ENCODE measurements at regions not wholly inside any gene's neighbourhood (a gene's known extent, or its start where the extent isn't known, plus 50 kb on each side); places are given as distances from the start of the nearest gene placed in this dataset.

DNA sequence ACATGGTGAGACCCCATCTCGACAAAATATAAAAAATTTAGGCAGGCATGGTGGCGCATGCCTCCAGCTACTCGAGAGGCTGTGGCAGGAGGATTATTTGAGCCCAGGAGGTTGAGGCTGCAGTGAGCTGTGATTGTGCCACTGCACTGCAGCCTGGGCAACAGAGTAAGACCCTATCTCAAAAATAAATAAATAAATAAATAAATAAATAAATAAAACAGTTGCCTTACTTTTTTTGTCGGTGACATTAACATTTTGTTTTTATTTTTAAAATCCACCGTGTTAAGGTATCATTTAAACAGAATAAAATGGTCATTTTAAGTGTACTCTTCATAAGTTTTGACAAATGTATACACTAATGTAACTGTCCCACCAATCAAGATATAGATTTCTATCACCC lies 57.0 kb downstream of the RASL11A start:
- Histone ChIP-seq H3K9ac (ENCODE audit: low read depth, low read length) (no peak overlapping the region), H3K27me3 (ENCODE audit: control insufficient read depth, insufficient read depth, low read length) (no peaks in the 10 kb centered on the region), H3K27ac (ENCODE audit: low read depth, low read length) (no peak overlapping the region), H3K36me3 (ENCODE audit: control insufficient read depth, insufficient read depth, low read length) (no peaks in the 10 kb centered on the region), H3K4me3 (ENCODE audit: low read depth, low read length) (no peak overlapping the region), H3K9me3 (ENCODE audit: control insufficient read depth, insufficient read depth, low read length) (no peaks in the 10 kb centered on the region), H3K4me1 (ENCODE audit: control insufficient read depth, insufficient read depth, low read length) (no peaks in the 10 kb centered on the region)

DNA sequence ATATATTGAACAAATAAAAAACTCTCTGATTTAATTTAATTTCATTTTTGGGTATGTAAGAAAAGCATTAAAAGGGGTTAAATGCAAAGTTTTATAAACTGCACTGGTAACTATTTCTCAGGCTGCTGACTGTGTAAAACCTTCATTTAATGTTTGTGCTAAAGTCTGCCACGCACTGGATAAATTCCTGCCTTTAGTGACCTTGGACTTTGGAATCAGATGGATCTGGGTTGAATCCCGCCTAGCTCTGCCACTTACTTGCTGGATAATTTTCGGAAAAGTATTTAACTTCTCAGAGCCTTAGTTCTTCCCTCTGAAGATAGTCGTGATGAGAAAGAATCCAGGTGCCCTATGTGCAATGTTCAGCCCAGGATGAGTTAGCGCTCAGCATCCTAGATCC lies 58.6 kb downstream of the RASL11A start:
- H3K27ac ChIP-seq (ENCODE audit: low read depth, low read length) = no peak overlapping the region
- H3K9ac ChIP-seq (ENCODE audit: low read depth, low read length) = no peak overlapping the region
- no peaks in the 10 kb centered on the region for H3K36me3 ChIP-seq (ENCODE audit: control insufficient read depth, insufficient read depth, low read length)
- H3K4me1 ChIP-seq (ENCODE audit: control insufficient read depth, insufficient read depth, low read length) = no peaks in the 10 kb centered on the region
- no peaks in the 10 kb centered on the region for H3K9me3 ChIP-seq (ENCODE audit: control insufficient read depth, insufficient read depth, low read length)
- H3K27me3 ChIP-seq (ENCODE audit: control insufficient read depth, insufficient read depth, low read length) = no peaks in the 10 kb centered on the region
- H3K4me3 ChIP-seq (ENCODE audit: low read depth, low read length) = no peak overlapping the region

DNA sequence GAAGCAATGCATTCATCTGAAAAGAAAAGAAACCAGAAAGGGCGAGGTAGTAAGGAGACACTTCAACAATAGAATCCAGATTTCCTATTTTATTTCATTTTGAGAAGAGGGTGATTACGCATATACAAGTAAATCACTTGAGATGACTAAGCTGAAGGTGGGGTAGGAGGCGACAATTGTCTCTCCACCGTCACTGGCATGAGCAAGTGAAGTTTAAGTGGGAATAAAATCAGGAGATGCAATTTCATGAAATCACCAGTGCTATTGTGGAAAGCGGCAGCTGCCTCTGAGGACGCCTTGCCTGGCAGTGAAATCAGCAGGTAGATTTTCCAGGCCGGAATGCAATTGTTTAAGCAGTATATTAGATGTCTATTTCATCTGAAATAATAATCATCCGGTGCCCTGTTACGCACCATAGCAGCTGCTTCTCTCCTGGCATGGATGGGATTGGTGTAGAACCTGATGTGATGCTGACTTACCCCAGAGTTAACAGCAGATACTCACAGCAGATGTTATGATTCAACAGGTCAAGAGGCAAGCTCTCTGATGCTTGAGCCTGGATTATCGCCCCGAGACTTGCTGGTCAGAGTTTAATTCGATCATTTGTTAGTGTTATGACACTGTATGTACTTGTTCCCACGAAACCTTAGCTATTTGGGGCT lies 64.3 kb downstream of the RASL11A start:
- H3K4me1 ChIP-seq (ENCODE audit: control insufficient read depth, insufficient read depth, low read length) = peaks cover 10% of the 10 kb centered on the region; the same call in 1 of the 2 replicates
- H3K36me3 ChIP-seq (ENCODE audit: control insufficient read depth, insufficient read depth, low read length) = no peaks in the 10 kb centered on the region
- no peak overlapping the region for H3K27ac ChIP-seq (ENCODE audit: low read depth, low read length)
- no peaks in the 10 kb centered on the region for H3K9me3 ChIP-seq (ENCODE audit: control insufficient read depth, insufficient read depth, low read length)
- no peak overlapping the region for H3K4me3 ChIP-seq (ENCODE audit: low read depth, low read length)
- H3K27me3 ChIP-seq (ENCODE audit: control insufficient read depth, insufficient read depth, low read length) = no peaks in the 10 kb centered on the region
- no peak overlapping the region for H3K9ac ChIP-seq (ENCODE audit: low read depth, low read length)

DNA sequence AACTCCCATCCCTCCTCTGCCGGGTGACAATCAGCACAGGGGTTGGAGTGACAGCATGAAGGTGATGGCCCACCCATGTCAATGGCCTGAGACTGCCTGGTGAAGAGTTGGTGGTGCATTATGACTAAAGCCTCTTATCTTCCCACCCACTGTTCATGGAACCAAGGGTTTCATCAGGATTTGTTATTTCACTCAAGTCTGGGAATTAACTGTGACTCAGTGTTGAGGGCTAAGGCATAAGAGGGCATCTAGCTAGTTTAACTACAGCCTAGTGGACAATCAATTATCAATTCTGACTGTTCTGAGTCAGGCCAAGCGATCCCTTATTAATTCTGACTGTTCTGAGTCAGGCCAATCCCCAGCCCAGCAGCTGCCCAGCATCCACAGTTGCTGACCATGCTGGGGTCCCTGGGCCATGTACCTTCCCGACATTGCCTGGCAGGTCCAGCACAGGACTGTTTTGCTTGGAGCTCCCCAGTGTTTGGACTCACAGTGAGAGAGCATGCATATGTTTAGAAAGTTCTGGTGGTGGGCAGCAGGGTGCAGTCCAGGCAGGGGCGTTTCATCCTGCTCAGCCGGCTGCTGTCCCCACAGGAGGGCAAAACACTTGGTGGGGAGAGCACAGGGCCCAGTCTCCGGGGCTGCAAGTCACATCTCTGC lies 65.5 kb downstream of the RASL11A start:
- H3K36me3 ChIP-seq (ENCODE audit: control insufficient read depth, insufficient read depth, low read length) = no peaks in the 10 kb centered on the region
- H3K9me3 ChIP-seq (ENCODE audit: control insufficient read depth, insufficient read depth, low read length) = no peaks in the 10 kb centered on the region
- peaks cover 10% of the 10 kb centered on the region; the same call in 1 of the 2 replicates for H3K4me1 ChIP-seq (ENCODE audit: control insufficient read depth, insufficient read depth, low read length)
- no peak overlapping the region for H3K4me3 ChIP-seq (ENCODE audit: low read depth, low read length)
- H3K9ac ChIP-seq (ENCODE audit: low read depth, low read length) = no peak overlapping the region
- no peaks in the 10 kb centered on the region for H3K27me3 ChIP-seq (ENCODE audit: control insufficient read depth, insufficient read depth, low read length)
- no peak overlapping the region for H3K27ac ChIP-seq (ENCODE audit: low read depth, low read length)

DNA sequence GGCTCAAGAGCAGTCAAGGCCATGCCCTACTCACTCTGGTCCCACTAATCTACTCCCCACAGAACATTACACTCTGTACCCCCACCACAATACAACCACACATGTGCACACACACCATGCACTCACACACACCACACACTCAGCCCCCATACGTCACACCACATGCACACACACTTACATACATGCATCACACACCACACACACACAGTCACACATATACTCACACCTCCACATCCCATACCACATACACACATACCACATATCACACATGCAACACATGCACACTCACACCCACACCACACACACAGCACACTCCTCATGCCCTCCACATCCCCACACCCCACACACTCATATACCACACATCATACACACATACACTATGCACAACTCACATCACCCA lies 67.6 kb downstream of the RASL11A start:
- no peak overlapping the region for H3K9ac ChIP-seq (ENCODE audit: low read depth, low read length)
- H3K27ac ChIP-seq (ENCODE audit: low read depth, low read length) = no peak overlapping the region
- no peak overlapping the region for H3K4me3 ChIP-seq (ENCODE audit: low read depth, low read length)
- H3K4me1 ChIP-seq (ENCODE audit: control insufficient read depth, insufficient read depth, low read length) = peaks cover 10% of the 10 kb centered on the region; the same call in 1 of the 2 replicates
- H3K27me3 ChIP-seq (ENCODE audit: control insufficient read depth, insufficient read depth, low read length) = no peaks in the 10 kb centered on the region
- no peaks in the 10 kb centered on the region for H3K9me3 ChIP-seq (ENCODE audit: control insufficient read depth, insufficient read depth, low read length)
- no peaks in the 10 kb centered on the region for H3K36me3 ChIP-seq (ENCODE audit: control insufficient read depth, insufficient read depth, low read length)

DNA sequence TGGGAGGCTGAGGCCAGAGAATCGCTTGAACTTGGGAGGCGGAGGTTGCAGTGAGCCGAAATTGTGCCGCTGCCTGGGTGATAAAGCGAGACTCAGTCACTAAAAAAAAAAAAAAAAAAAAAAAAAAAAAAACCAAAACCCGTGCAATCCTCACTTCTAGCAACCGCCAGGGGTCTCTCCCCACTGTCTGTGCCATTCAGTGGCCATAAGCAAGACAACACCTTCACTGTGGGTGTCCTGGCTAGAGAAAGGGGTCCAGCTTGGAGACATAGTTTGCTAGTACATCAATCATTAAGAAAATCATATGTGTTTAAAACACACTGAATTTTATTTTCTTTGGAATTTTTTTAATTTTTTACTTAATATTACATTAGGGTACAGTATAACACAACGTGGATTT lies 68.2 kb downstream of the RASL11A start:
- Histone ChIP-seq H3K4me1 (ENCODE audit: control insufficient read depth, insufficient read depth, low read length) (peaks cover 10% of the 10 kb centered on the region; the same call in 1 of the 2 replicates), H3K36me3 (ENCODE audit: control insufficient read depth, insufficient read depth, low read length) (no peaks in the 10 kb centered on the region), H3K27me3 (ENCODE audit: control insufficient read depth, insufficient read depth, low read length) (no peaks in the 10 kb centered on the region), H3K9me3 (ENCODE audit: control insufficient read depth, insufficient read depth, low read length) (no peaks in the 10 kb centered on the region), H3K4me3 (ENCODE audit: low read depth, low read length) (no peak overlapping the region), H3K9ac (ENCODE audit: low read depth, low read length) (no peak overlapping the region), H3K27ac (ENCODE audit: low read depth, low read length) (no peak overlapping the region)

DNA sequence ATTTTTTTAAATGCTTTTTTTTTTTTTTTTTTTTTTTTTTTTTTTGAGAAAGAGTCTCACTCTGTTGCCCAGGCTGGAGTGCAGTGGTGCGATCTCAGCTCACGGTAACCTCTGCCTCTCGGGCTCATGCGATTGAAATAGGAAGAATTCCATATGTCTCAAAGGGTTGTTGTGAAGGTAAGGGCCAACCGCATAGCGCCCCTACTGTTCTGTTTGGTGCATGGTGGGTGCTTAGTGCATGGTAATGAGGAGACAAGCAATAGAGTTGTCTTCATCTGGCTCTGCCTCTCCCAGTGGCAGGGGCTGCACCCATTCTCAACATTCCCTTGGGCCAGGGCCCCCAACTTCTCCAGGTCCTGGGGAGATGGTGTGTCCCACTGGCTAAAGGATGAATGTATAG lies 68.7 kb downstream of the RASL11A start:
- Histone ChIP-seq H3K9me3 (ENCODE audit: control insufficient read depth, insufficient read depth, low read length) (no peaks in the 10 kb centered on the region), H3K36me3 (ENCODE audit: control insufficient read depth, insufficient read depth, low read length) (no peaks in the 10 kb centered on the region), H3K9ac (ENCODE audit: low read depth, low read length) (no peak overlapping the region), H3K4me3 (ENCODE audit: low read depth, low read length) (no peak overlapping the region), H3K27me3 (ENCODE audit: control insufficient read depth, insufficient read depth, low read length) (no peaks in the 10 kb centered on the region), H3K4me1 (ENCODE audit: control insufficient read depth, insufficient read depth, low read length) (peaks cover 10% of the 10 kb centered on the region; the same call in 1 of the 2 replicates), H3K27ac (ENCODE audit: low read depth, low read length) (no peak overlapping the region)

DNA sequence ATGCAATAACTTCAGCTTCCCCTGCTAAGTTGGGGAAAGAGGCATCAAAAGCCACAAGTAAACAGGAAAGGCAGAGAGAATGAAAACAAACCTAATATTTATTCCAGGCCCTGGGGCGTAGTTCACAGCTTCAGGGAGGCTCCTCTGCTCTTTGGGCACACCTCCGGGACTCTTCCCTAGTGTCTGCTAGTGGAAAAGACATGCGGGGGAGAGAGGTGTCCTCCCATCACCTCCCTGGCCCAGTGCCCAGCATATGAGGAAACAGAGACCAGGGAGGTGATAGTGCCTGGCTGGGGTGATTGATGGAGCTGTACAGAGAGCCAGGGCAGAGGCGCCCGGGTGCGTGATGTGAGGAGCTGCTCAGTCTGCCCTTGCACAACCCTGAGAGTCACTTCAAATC lies 71.0 kb downstream of the RASL11A start:
- H3K36me3 ChIP-seq (ENCODE audit: control insufficient read depth, insufficient read depth, low read length) = no peaks in the 10 kb centered on the region

DNA sequence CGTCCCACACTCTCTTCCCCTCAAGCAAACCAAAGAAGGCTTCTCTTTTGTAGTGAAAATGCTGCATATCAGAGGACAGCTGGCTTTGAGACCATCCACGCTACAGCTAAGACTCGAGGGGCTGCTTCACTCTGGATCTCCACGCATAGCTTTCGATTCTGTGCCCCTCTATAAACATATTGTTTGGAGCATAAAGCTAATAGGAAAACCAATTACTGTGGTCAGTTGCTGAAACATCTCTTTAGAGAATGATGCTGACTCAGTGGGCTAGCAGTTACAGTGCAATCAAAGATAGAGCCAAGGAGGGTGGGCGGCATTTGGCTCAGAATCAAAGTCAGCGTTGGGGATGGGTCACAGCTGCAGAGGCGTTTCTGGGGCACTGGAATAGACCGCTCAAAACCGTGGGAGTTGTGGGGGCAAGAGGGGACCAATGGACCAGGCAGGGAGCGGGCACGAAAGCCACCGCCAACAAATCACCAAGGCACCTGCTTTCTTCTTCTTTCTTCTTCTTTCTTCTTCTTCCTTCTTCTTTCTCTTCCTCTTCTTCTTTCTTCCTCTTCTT lies 76.7 kb downstream of the RASL11A start:
- H3K4me3 ChIP-seq (ENCODE audit: low read depth, low read length) = no peak overlapping the region
- no peaks in the 10 kb centered on the region for H3K36me3 ChIP-seq (ENCODE audit: control insufficient read depth, insufficient read depth, low read length)
- H3K9ac ChIP-seq (ENCODE audit: low read depth, low read length) = no peak overlapping the region
- H3K4me1 ChIP-seq (ENCODE audit: control insufficient read depth, insufficient read depth, low read length) = no peaks in the 10 kb centered on the region
- no peak overlapping the region for H3K27ac ChIP-seq (ENCODE audit: low read depth, low read length)
- H3K27me3 ChIP-seq (ENCODE audit: control insufficient read depth, insufficient read depth, low read length) = no peaks in the 10 kb centered on the region
- no peaks in the 10 kb centered on the region for H3K9me3 ChIP-seq (ENCODE audit: control insufficient read depth, insufficient read depth, low read length)

More for the DNA sequence above, 71.0 kb downstream of the RASL11A start:
- Histone ChIP-seq H3K4me1 (ENCODE audit: control insufficient read depth, insufficient read depth, low read length) (peaks cover 3% of the 10 kb centered on the region; the same call in 1 of the 2 replicates), H3K9ac (ENCODE audit: low read depth, low read length) (no peak overlapping the region), H3K27me3 (ENCODE audit: control insufficient read depth, insufficient read depth, low read length) (no peaks in the 10 kb centered on the region), H3K4me3 (ENCODE audit: low read depth, low read length) (no peak overlapping the region), H3K27ac (ENCODE audit: low read depth, low read length) (no peak overlapping the region), H3K9me3 (ENCODE audit: control insufficient read depth, insufficient read depth, low read length) (no peaks in the 10 kb centered on the region)

DNA sequence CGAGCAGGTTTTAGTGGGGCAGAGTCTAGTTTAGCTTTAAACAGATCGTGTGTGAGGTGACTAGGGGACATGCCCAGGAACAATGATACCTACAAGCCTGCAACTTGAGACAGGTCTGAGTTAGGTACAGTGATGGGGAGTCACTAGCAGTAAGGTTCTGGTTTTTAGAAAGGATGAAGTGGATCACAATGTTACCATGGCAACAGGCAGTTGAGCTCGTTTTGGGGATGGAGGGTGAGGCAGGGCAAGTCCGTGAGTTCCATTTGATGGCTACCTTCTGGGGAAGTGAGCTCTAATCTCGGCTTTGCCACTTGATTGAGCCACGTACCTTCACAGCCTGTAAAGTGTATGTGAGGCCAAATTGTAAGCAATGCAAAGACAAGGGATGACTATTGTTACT lies 76.0 kb upstream of the GTF3A start:
- Histone ChIP-seq H3K9ac (ENCODE audit: low read depth, low read length) (no peak overlapping the region), H3K9me3 (ENCODE audit: control insufficient read depth, insufficient read depth, low read length) (no peaks in the 10 kb centered on the region), H3K36me3 (ENCODE audit: control insufficient read depth, insufficient read depth, low read length) (no peaks in the 10 kb centered on the region), H3K4me1 (ENCODE audit: control insufficient read depth, insufficient read depth, low read length) (no peaks in the 10 kb centered on the region), H3K4me3 (ENCODE audit: low read depth, low read length) (no peak overlapping the region), H3K27ac (ENCODE audit: low read depth, low read length) (no peak overlapping the region), H3K27me3 (ENCODE audit: control insufficient read depth, insufficient read depth, low read length) (no peaks in the 10 kb centered on the region)

DNA sequence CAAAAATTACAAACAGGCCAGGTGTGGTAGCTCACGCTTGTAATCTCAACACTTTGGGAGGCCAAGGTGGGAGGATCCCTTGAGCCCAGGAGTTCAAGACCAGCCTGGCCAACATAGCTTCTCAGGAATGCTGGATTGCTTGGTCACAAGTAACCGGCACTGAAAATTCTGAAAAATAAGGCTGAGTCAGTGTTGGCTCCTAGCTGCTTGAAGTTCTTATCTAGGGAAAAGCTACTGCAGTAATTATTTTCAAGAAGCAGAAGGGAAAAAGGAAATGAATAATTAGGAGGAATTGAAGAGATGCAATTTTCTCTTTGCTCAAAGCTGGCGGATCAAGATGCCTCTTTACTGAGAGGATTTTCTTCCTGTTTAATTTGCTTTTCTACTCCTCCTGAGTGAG lies 75.0 kb upstream of the GTF3A start:
- H3K4me3 ChIP-seq (ENCODE audit: low read depth, low read length) = no peak overlapping the region
- no peaks in the 10 kb centered on the region for H3K27me3 ChIP-seq (ENCODE audit: control insufficient read depth, insufficient read depth, low read length)
- no peak overlapping the region for H3K27ac ChIP-seq (ENCODE audit: low read depth, low read length)
- H3K9ac ChIP-seq (ENCODE audit: low read depth, low read length) = no peak overlapping the region
- no peaks in the 10 kb centered on the region for H3K9me3 ChIP-seq (ENCODE audit: control insufficient read depth, insufficient read depth, low read length)
- H3K36me3 ChIP-seq (ENCODE audit: control insufficient read depth, insufficient read depth, low read length) = no peaks in the 10 kb centered on the region
- no peaks in the 10 kb centered on the region for H3K4me1 ChIP-seq (ENCODE audit: control insufficient read depth, insufficient read depth, low read length)

Measured in HUES48 (cell line).